ENCODE measurements at regions not wholly inside any gene's neighbourhood (a gene's known extent, or its start where the extent isn't known, plus 50 kb on each side); places are given as distances from the start of the nearest gene placed in this dataset.

DNA sequence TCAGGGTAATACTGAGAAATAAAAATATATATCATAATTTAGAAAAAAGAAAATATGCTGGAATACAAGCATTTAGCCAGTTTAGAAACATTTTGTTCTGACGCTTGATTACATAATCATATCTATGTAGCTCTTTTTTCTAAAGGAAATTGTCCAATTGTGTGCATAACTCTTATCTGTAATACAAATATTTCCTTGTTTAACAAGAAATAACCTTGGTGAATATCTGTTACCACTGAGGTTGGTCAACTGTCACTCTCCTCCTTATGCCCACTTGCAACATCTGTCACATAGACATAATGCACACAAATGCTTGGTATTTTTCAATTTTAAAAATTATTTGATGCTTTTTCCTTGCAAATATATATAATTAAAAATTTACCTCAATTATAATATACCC is 609.7 kb downstream of the TLL1 start:
- Histone ChIP-seq H3K79me2 (ENCODE audit: low read depth) (no peaks in the 10 kb centered on the region), H2AFZ (replicated peaks) (no peak overlapping the region), H3K27me3 (no peaks in the 10 kb centered on the region), H4K20me1 (ENCODE audit: low read depth) (no peaks in the 10 kb centered on the region), H3K36me3 (no peaks in the 10 kb centered on the region), H3K4me3 (no peak overlapping the region), H3K27ac (no peak overlapping the region), H3K4me1 (no peaks in the 10 kb centered on the region), H3K9me3 (ENCODE audit: low read depth) (no peaks in the 10 kb centered on the region), H3K9ac (no peak overlapping the region), H3K4me2 (no peak overlapping the region), H3F3A (ENCODE audit: low read depth) (no peaks in the 10 kb centered on the region)
- no peak for DNase-seq (ENCODE audit: low spot score)
- TF ChIP-seq EZH2phosphoT487 (IDR thresholded peaks at IDR 0.05): no peak
- TF ChIP-seq CTCF (IDR thresholded peaks at IDR 0.05): no peak
- no peak for TF ChIP-seq EZH2 (IDR thresholded peaks at IDR 0.05)
- no peaks in the 10 kb centered on the region for H3K9me3 Mint-ChIP-seq
- H3K27me3 Mint-ChIP-seq (ENCODE audit: insufficient read depth, low read depth): no peaks in the 10 kb centered on the region
- no peak overlapping the region for H3K27ac Mint-ChIP-seq
- H3K36me3 Mint-ChIP-seq: no peaks in the 10 kb centered on the region
- no peaks in the 10 kb centered on the region for H3K4me1 Mint-ChIP-seq
- H3K4me3 Mint-ChIP-seq: no peak overlapping the region

DNA sequence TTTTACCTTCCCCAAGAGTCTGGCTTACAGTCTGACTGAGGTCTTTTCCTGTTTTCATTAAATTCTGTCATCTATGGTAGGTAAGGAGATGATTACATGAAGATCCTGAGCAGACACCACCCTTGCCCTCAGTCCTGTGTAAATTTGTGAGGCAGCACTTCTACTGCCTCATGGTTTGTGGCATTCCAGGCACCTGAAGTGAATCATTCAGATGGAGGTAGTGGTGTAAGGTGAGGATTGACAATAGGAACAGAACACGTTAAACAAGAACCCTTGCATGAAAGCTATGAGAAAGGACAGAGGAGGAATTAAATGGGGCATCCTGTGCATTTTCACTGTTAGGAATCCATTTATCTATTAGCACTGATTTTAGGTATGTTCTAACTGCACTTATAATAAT is 618.6 kb downstream of the TLL1 start:
- Histone ChIP-seq H3K9me3 (ENCODE audit: low read depth) (no peaks in the 10 kb centered on the region), H4K20me1 (ENCODE audit: low read depth) (no peaks in the 10 kb centered on the region), H3K27me3 (no peaks in the 10 kb centered on the region), H3K4me1 (no peaks in the 10 kb centered on the region), H3F3A (ENCODE audit: low read depth) (no peaks in the 10 kb centered on the region), H3K9ac (no peak overlapping the region), H3K4me2 (no peak overlapping the region), H3K79me2 (ENCODE audit: low read depth) (no peaks in the 10 kb centered on the region), H2AFZ (replicated peaks) (no peak overlapping the region), H3K27ac (no peak overlapping the region), H3K36me3 (no peaks in the 10 kb centered on the region), H3K4me3 (no peak overlapping the region)
- no peak overlapping the region for H3K27ac Mint-ChIP-seq
- H3K36me3 Mint-ChIP-seq: no peaks in the 10 kb centered on the region
- no peak for TF ChIP-seq EZH2phosphoT487 (IDR thresholded peaks at IDR 0.05)
- TF ChIP-seq EZH2 (IDR thresholded peaks at IDR 0.05): no peak
- TF ChIP-seq CTCF (IDR thresholded peaks at IDR 0.05): no peak
- peaks cover 9% of the 10 kb centered on the region for H3K4me1 Mint-ChIP-seq
- no peak for DNase-seq (ENCODE audit: low spot score)
- H3K27me3 Mint-ChIP-seq (ENCODE audit: insufficient read depth, low read depth): no peaks in the 10 kb centered on the region
- no peaks in the 10 kb centered on the region for H3K9me3 Mint-ChIP-seq
- H3K4me3 Mint-ChIP-seq: no peak overlapping the region

DNA sequence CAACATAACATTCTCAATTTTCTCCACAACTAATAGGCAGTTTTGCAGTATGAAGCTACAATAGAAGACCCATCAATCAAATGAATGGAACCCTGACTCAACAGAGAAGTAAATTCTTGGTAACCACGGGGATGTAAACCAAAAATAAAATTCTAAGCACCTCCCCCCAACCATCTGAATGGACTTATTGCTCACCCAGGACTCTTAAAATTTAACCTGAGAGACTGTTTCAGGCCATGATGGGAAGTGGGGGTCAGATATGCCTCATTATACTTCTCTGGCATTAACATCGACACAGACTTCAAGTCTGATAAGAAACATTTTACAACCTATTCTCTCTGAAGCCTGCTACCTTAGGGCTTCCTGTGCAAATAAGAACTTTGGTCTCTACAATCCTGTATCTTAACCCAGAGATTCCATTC is 620.9 kb downstream of the TLL1 start:
- no peak for DNase-seq (ENCODE audit: low spot score)
- TF ChIP-seq EZH2 (IDR thresholded peaks at IDR 0.05) (no peak), CTCF (IDR thresholded peaks at IDR 0.05) (no peak), EZH2phosphoT487 (IDR thresholded peaks at IDR 0.05) (no peak)
- Mint-ChIP-seq H3K9me3 (no peaks in the 10 kb centered on the region), H3K27me3 (ENCODE audit: insufficient read depth, low read depth) (no peaks in the 10 kb centered on the region), H3K4me1 (peaks cover 9% of the 10 kb centered on the region), H3K36me3 (no peaks in the 10 kb centered on the region), H3K27ac (no peak overlapping the region), H3K4me3 (no peak overlapping the region)
- Histone ChIP-seq H3K36me3 (no peaks in the 10 kb centered on the region), H3F3A (ENCODE audit: low read depth) (no peaks in the 10 kb centered on the region), H3K4me2 (no peak overlapping the region), H4K20me1 (ENCODE audit: low read depth) (no peaks in the 10 kb centered on the region), H3K79me2 (ENCODE audit: low read depth) (no peaks in the 10 kb centered on the region), H2AFZ (replicated peaks) (no peak overlapping the region), H3K4me3 (no peak overlapping the region), H3K27ac (no peak overlapping the region), H3K9ac (no peak overlapping the region), H3K27me3 (no peaks in the 10 kb centered on the region), H3K4me1 (no peaks in the 10 kb centered on the region), H3K9me3 (ENCODE audit: low read depth) (no peaks in the 10 kb centered on the region)

DNA sequence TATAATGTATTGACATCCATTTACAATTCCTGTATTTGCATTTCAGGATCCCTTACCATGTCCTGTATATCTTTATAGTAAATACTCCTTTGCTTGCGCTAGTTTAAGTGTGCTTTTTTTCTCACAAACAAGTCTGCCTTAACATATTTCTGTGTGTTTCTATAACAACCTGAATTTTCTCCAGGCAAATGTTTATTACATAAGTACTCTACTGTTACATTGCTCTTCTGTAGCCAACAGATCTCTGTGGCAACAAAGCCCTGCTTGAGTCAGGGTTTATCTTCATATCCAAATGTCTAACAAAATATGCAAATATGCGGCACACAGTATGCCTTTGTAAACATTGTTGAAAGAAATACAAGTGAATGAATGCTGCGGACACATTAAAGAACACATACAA is 625.5 kb downstream of the TLL1 start:
- Histone ChIP-seq H3K27me3 (no peaks in the 10 kb centered on the region), H3K79me2 (ENCODE audit: low read depth) (no peaks in the 10 kb centered on the region), H3K9ac (no peak overlapping the region), H3F3A (ENCODE audit: low read depth) (no peaks in the 10 kb centered on the region), H3K4me3 (no peak overlapping the region), H3K36me3 (no peaks in the 10 kb centered on the region), H3K27ac (no peak overlapping the region), H2AFZ (replicated peaks) (no peak overlapping the region), H4K20me1 (ENCODE audit: low read depth) (no peaks in the 10 kb centered on the region), H3K4me1 (no peaks in the 10 kb centered on the region), H3K4me2 (no peak overlapping the region), H3K9me3 (ENCODE audit: low read depth) (no peaks in the 10 kb centered on the region)
- Mint-ChIP-seq H3K4me1 (peaks cover 9% of the 10 kb centered on the region), H3K9me3 (no peaks in the 10 kb centered on the region), H3K4me3 (no peak overlapping the region), H3K36me3 (no peaks in the 10 kb centered on the region), H3K27ac (no peak overlapping the region), H3K27me3 (ENCODE audit: insufficient read depth, low read depth) (peaks cover 2% of the 10 kb centered on the region)
- TF ChIP-seq CTCF (IDR thresholded peaks at IDR 0.05): no peak
- TF ChIP-seq EZH2phosphoT487 (IDR thresholded peaks at IDR 0.05): no peak
- no peak for TF ChIP-seq EZH2 (IDR thresholded peaks at IDR 0.05)
- no peak for DNase-seq (ENCODE audit: low spot score)
